Kidney tubule cell (primary cell): ENCODE measurements at regions not wholly inside any gene's neighbourhood (a gene's known extent, or its start where the extent isn't known, plus 50 kb on each side); places are given as distances from the start of the nearest gene placed in this dataset.

ENCODE experiments used
- DNase-seq: peaks from one replicate; pipeline ENCODE4 v3.0.0-alpha.2; 2018; ENCODE audit warnings: low spot score

DNA sequence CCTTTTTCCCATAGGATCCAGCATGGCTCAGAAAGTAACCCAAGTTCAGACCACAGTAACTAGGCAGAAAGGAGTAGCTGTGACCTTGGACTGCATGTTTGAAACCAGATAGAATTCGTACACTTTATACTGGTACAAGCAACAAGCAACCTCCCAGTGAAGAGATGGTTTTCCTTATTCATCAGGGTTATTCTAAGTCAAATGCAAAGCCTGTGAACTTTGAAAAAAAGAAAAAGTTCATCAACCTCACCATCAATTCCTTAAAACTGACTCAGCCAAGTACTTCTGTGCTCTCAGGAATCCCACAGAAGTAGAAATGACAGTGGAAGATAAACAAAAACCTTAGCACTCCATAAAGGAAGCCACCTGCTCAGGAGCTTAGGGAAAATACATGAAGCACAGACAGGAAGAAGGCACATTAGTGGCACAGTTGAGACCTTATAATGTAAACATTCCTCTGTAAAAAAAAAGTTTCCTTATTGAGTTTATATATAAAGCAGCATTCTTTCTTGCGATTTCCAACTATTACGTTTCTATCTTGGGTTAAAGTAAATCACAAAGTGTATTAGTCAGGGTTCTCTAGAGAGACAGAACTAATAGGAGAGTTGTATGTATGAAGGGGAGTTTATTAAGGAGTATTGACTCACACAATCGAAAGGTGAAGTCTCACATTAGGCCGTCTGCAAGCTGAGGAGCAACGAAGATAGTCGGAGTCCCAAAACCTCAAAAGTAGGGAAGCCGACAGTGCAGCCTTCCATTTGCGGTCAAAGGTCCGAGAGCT is 398.4 kb downstream of the DAD1 start:
- DNase-seq = peak; percentile 88

DNA sequence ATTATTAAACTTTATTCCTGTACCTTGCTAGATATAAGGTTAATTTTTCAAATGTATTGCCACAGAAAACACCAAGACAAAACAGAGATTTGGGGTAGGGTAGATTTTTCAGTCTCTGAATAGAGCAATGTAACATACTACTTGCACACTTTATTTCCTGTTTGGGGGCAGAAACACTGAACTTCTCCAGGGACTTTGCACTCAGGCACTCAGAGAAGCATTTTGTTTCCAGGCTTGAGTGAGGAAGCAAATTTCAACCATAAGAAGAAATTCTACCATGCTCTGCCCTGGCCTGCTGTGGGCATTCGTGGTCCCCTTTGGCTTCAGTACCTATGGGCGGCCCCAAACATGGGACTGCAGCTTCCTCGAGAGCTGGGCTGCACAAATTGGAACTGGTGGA is 399.1 kb downstream of the DAD1 start:
- no peak for DNase-seq

DNA sequence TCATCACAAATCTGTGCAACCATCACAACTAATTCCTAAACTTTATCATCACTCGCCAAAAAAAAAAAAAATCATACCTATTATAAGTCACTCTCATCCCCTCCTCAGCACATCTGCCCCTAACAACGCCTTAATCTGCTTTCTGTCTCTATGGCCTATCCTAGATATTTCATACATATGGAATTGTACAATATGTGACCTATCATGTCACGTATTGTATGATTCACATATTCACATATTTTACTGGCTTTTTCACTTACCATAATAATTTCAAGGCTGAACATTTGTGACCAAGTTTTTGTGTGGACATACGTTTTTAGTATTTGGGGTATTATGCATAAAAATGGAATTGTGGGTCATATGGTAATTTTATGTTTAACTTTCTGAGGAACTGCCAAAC is 400.7 kb downstream of the DAD1 start:
- DNase-seq = no peak

DNA sequence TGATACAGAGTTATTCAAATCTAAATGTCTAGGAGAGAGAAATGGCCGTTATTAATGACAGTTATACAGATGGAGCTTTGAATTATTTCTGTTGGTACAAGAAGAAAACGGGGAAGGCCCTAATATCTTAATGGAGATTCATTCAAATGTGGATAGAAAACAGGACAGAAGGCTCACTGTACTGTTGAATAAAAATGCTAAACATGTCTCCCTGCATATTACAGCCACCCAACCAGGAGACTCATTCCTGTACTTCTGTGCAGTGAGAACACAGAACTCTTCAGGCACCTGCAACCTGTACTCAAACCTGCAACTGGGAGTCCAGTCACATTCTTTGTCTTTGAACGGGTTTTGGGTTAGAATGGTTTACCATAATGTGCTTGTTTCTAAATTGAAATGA is 403.2 kb downstream of the DAD1 start:
- DNase-seq = no peak

DNA sequence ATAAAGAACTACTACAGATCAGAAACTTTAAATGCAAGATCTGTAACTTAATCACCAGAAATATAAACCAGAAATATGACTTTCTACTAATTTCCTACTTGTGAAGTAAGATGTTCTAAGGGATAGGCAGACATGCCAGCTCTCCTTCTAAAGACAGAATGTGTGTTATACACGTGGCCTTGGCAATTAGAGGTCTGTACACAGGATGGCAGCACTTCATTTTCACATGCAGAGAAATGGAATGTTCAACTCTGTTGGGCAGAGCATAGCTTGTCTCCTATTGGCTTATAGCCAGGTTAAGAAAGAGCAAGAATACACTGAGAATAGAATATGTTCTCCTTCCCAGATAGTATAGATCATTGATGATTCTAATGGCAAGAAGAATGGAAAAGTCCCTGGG is 403.8 kb downstream of the DAD1 start:
- peak; percentile 85 for DNase-seq

DNA sequence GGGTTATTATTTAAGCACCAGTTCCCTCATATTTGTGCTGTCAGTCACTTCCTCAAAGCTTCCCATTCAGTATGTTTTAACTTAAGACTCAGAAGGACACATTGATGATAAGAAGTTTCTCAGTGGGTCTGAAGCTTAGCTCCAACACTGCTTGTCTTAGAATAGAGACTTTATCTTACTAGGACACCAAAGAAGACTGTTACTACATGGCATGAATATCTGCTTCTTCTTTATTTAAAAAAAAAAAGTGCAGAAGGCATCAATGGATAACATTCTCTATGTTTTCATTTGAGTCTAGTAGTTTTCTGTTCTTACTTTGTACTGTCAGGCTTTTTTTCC is 404.2 kb downstream of the DAD1 start:
- no peak for DNase-seq

DNA sequence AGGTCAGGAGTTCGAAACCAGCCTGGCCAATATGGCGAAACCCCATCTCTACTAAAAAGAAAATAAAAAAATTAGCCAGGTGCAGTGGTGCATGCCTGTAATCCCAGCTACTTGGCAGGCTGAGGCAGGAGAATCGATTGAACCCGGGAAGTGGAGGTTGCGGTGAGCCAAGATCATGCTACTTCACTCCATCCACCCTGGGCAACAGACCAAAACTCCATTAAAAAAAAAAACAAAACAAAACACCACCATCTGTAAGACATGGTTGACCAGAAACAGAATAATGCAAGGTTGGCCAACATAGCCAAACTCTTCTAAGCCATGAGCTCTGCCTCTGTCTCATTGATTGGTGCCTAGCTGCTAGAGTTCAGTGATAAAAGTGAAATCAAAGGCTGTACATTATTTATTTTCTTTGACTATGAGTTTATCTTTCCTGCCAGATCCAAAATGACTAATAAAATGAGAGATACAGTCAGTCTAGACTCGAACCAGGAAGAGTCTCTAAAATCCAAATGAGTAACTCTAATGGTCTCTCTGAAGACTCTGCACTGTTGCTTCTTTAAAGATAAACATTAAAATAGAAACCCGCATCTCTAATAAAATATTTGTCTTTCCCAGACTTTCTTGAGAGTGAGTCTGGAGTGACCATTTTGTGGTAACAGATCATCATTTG is 404.7 kb downstream of the DAD1 start:
- peak; percentile 96 for DNase-seq

DNA sequence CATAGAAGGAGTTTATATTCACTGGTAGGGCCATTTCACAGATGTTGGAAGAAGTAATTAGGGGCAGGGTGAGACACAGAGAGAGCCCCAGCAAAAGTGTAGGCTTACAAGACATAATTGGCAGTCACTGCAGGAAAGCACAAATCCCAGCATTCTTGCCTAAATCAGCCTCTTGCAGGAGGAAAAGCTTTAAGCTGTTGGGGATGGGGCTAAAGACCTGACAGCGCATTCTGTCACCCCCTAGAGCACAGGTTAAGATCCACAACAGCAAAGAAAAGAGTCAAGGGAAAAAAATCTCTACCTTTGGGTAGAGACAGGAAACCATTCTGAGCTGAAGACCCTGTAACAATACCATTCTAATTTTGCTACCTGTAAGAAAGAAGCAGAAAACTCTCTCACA is 409.0 kb downstream of the DAD1 start:
- no peak for DNase-seq

DNA sequence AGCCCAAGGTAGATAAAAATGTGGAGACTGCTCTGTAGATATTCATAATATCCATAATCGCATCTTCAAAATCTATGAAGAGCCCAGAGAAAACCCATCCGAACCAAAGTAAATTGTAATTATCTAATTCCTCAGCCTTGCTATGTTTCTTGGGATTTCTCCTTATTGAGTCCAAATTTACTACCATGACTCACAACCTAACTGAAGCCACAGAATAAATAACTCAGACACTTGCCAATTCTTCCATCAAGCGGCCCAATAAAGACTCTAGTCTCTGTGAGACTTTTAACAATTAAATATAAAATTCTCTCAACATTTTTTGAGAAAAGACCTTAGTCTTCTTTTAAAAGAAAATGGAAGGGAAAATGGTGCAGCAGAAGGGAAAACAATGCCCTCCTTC is 409.8 kb downstream of the DAD1 start:
- peak; percentile 42 for DNase-seq

DNA sequence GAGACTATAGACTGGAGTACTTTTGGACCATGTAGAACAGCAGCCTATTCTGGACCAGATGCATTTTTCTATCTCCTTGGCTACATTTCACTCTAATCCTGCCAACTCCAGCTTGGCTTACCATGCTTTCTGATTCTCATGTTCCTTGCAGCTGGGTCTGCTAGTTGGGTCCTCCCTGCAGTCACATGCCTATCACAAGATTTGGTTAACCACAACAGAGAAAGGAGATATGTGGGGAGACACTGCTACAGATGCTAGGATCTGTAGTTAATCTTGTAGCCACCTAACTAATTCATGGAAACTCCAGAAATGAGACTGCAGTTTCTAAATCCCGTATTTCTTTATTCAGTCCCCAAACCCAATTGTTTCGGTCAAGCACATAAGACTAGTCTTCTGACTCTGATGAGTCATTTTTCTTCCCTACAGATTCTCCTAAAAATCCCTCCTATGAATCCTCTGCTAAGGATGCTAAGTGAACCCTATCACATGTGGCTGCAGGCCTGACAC is 410.6 kb downstream of the DAD1 start:
- DNase-seq = peak; percentile 53

DNA sequence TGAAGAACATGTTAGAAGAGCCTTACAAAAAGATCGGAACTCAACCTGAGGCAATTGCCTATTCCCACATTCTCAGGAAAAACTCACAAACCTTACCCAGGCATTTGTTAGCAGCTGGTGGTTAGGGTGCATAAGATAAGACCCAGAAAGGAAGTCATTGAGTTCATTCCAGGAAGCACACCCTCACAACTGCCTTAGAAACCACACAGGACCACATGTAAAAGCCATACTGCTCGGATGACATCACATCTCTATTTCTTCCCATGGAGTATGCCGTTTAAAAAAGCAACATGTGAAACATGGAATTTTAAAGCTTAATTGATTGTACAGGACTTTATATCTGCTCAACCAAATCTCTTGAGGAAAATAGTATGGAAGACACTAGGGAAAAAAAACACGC is 411.2 kb downstream of the DAD1 start:
- no peak for DNase-seq

DNA sequence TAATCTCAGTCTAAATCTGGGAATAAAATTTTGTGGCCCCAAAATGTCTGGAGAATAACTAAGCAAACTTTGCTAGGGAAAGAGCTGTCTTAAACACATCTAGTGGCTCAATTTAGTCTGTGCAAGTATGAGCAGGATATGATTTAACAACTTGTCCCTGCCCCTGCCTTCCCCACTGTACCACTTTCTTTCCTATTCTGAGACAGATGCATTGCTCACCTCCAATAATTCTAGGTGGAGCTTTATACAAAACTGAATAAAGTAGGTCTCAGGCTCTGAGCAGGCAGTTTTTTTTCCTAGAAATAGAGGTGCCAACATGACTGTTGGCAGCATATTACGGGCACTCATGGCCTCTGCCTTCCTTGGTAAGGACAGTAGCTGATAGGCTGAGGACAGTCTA is 412.1 kb downstream of the DAD1 start:
- DNase-seq = peak; percentile 61

DNA sequence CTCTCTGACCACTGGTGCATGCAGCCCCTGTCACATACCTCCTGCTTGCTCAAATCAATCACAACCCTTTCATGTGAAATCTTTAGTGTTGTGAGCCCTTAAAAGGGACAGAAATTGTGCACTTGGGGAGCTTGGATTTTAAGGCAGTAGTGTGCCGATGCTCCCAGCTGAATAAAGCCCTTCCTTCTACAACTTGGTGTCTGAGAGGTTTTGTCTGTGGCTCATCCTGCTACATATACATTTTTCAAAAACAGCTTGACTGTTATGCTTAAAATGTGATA is 413.8 kb downstream of the DAD1 start:
- peak; percentile 83 for DNase-seq

DNA sequence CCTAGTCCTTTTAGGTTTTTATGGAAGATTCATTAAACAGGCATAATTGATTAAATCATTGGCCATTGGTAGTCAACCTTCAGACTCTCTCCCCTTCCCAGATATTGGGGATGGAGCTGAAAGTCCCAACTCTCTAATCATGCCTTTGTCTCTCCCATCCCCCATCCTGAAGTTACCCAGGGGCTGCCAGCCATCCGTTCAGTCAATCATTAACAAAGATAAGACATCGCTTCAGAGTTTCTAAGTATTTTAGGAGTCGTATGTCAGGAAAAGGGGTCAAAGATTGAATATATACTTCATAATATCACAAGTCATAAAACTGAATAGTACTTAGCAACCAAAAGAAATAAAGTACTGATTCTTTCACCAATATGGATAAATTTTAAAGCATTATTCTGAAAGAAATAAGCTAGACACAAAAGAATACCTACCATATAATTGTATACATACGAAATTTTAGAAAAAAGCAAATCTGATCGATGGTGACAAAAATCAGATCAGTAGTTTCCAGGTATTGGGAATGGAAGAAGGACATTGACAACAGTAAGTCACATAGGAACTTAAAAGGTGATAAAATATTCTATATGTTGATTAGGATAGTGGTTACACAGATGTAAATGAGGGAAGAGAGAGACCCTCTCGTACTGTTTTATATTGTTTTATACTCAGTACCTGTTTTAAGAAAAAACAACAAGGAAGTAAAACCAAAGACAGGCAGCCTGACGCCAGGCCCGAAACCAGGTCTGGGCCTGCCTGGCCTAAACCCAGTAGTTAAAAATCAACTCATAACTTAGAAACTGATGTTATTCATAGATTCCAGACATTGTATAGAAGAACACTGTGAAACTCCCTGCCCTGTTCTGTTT is 414.4 kb downstream of the DAD1 start:
- peak; percentile 77 for DNase-seq

DNA sequence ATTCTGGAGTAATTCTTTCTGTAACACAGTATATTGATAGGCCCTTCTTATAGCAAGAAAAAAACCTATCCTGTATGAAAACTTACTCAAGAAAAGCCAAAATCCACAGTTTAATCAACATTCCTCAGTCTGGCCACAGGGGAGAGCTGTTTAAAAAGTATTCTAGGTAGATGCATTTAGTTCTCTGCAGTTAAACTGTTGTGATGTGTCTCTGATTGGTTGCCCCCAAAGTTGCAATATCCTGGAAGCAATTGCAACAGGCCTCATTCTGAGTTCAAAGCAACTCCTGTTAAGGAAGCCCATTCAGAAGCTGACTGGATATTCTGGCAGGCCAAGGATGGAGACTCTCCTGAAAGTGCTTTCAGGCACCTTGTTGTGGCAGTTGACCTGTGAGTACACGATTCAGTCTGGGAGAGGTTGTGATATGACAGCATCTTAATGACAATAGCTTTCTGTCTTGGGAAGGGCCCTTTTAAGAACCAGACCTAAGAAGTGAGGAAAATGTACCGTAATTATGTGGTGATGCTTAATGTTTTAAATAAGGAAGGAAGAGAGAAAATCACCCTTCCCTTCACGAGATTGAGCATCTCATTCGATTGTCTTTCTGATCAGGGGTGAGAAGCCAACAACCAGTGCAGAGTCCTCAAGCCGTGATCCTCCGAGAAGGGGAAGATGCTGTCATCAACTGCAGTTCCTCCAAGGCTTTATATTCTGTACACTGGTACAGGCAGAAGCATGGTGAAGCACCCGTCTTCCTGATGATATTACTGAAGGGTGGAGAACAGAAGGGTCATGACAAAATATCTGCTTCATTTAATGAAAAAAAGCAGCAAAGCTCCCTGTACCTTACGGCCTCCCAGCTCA is 420.7 kb downstream of the DAD1 start:
- peak; percentile 58 for DNase-seq

DNA sequence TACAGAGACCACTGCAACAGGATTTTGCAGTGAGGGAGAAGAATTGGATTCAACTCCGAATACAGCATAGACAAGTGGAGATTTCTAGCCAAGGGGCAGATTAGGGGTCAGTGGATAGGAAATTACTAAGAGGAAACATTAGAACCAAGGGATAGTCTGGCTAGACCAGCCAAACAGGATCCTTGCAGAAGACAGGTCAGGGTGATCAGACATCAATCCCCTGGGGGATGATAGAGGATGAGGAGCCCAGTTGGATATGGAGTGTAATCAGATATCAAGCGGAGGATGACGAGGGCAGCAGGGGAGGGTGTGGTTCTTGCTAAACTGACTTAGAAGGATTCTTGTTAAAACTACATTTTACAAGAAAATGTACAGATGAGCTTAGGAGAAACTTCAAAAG is 424.4 kb downstream of the DAD1 start:
- DNase-seq = no peak

DNA sequence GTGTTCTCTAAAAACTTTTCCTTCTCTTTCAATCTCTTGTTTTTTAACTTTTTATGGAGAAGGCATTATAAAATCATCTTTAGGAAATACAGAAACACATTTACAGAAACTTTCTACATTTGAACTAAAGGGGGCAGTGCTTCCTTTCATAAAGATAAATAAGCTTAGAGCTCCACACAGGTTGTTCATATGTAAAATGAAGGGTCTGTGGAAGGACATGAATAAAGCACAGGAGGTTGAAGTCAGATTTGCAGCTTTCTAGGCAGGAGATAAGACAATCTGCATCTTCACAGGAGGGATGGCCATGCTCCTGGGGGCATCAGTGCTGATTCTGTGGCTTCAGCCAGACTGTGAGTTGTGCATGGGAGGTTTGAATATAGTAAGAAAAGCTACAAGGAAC is 426.0 kb downstream of the DAD1 start:
- peak; percentile 57 for DNase-seq

DNA sequence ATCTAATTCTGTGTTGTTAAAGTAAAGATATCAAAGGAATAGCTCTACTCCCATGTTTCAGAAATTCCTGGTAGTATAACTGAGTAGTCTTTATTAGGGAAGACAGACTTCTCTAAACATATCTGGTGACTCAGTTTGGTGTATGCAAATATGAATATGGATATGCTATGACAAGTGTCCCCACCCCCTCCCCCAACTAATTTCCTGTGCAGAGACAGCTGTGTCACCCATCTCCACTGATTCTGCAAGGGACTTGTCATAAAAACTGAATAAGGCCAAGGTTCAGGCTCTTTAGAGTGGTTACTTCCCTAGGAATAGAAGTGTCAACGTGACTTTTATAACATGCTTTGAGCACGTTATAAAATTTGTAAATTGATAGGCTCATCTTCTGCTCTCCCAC is 429.1 kb downstream of the DAD1 start:
- DNase-seq = peak; percentile 40

DNA sequence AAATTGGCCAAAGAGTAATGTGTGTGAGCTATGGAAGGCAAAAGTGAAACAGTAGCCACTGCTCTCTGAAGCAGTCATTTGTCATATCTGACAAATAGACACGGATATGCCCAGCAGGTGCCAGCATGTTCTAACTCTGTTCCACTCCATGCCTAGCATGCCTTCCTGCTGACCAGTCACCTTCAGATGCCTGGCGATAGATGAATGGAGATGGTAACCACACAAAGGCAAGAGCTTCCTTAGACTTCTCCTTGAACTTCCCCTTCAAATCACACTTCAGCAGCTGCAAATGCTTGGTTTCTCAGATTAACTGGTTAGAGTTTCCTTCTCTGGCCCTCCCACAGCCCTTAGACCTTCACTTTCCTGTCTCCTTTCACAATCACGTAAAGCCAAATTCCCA is 429.9 kb downstream of the DAD1 start:
- DNase-seq = peak; percentile 96

DNA sequence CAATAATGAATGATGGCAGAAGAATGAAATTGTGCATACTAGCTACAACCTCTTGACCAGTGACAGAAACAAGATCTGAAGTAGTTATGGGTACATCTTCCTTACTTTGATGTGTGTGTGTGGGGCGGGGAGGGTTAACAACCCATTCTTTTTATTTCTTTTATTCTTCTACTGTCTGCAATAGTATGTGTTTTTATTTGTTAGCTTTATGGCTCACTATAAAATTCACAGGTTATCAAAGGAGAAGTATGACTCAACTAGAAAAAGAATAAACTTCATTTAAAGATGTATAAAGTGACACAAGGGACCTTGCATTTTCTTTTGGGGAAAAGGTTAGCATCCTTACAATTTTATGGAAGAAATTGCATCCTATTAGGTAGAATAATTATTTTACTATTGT is 430.5 kb downstream of the DAD1 start:
- DNase-seq = no peak

DNA sequence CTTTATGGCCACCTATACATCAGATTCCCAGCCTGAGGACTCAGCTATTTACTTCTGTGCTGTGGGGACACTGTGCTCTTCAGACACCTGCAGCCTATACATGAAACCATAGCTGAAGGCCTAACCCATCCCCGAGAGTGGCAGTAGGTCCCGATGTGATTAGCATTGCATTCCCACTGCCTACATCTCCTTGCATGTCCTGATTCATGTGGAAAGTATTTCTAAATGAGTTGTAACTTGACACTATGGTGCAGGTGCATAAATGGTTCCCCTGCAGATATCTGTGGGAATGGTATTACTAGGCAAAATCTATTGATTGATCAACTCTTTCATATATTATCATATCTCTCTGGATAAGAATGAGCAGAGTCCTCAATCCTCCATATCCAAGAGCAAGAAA is 433.5 kb downstream of the DAD1 start:
- peak; percentile 51 for DNase-seq

DNA sequence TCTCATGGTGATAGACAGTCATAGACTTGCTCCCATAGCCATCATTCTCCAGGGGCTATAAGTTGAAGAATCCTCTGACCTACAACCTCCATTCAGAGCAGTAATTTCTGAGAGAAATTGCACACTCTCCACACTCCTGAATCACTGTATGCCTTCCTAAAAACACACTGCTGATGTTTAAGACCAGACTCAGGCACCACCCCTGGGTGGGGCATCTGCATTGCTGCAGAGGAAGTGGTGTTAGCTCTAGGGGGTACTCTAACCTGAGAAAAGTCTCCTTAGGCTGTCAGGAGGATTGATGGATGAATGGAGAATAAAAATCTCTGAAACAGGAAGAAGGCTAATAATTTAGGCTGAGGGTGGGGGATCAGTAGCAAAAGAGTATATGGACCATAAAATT is 436.1 kb downstream of the DAD1 start:
- DNase-seq = no peak
